NB4 (cell line): ENCODE measurements at regions not wholly inside any gene's neighbourhood (a gene's known extent, or its start where the extent isn't known, plus 50 kb on each side); places are given as distances from the start of the nearest gene placed in this dataset.

Experiments
- CTCF ChIP-seq: IDR thresholded peaks from one replicate; pipeline ENCODE4 v1.5.1; 2012; ENCODE audit warnings: low read depth, low read length
- MAX ChIP-seq: IDR thresholded peaks from 2 replicates; pipeline ENCODE4 v1.6.1; 2011; ENCODE audit warnings: low read depth, low read length
- MYC ChIP-seq: IDR thresholded peaks from 2 replicates; pipeline ENCODE4 v1.6.1; 2011; ENCODE audit warnings: low read depth, low read length
- POLR2A ChIP-seq: IDR thresholded peaks from 2 replicates; pipeline ENCODE4 v1.6.1; 2011; ENCODE audit warnings: mild to moderate bottlenecking; ENCODE audit not compliant: insufficient read length; ENCODE audit errors: extremely low read depth

- no peak for TF ChIP-seq CTCF
- TF ChIP-seq POLR2A = no peak
- TF ChIP-seq MAX = no peak
- TF ChIP-seq MYC = no peak
These were observed 131.8 kb upstream of the RGMB start for GRCh38 chr5:98641671-98642070.
